ENCODE measurements at regions not wholly inside any gene's neighbourhood (a gene's known extent, or its start where the extent isn't known, plus 50 kb on each side); places are given as distances from the start of the nearest gene placed in this dataset.

DNA sequence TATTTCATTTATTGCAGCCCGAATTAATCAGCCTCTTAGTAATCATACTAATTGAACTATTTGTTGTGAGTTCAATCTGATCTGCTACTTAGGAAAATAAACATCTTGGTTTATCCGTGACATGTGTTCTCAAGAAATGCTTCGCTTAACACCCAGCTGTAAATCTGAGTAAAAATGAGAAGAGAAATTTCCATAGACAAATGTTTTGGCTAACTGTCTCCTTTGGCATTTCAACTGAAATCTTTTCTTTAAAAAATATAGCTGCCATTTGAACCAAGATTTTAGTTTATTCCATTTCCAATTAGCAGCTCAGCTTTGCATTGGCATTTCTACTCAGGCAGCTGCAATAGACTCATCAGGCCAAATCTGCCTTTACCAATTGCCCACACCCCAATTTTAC, 180.5 kb upstream of the PTER start:
- Histone ChIP-seq H4K20me1 (ENCODE audit: control insufficient read depth, insufficient read depth) (no peaks in the 10 kb centered on the region), H3K9ac (ENCODE audit: control insufficient read depth, insufficient read depth, low read length) (no peak overlapping the region), H3K36me3 (ENCODE audit: control insufficient read depth in 2 of 2, insufficient read depth in 2 of 2, low read length in 1 of 2) (no peaks in the 10 kb centered on the region), H3K4me2 (ENCODE audit: control insufficient read depth, insufficient read depth) (no peak overlapping the region), H3K4me1 (ENCODE audit: control insufficient read depth, insufficient read depth, low read length) (no peaks in the 10 kb centered on the region), H2AFZ (ENCODE audit: control insufficient read depth, low read depth, low read length) (no peak overlapping the region), H3K27ac (ENCODE audit: control insufficient read depth, insufficient read depth) (no peak overlapping the region), H3K79me2 (ENCODE audit: control insufficient read depth, insufficient read depth, low read length) (no peaks in the 10 kb centered on the region), H3K9me3 (replicated peaks; ENCODE audit: control insufficient read depth, insufficient read depth, low read length) (no peaks in the 10 kb centered on the region), H3K4me3 (no peak overlapping the region), H3K27me3 (replicated peaks in 1 of 2; ENCODE audit: control insufficient read depth in 2 of 2, insufficient read depth in 2 of 2, low read length in 1 of 2) (no peaks in the 10 kb centered on the region)
- ATAC-seq, result no peak
- no peak for FAIRE-seq
- ChIA-PET SMC1A (ENCODE audit: uncharacterized antibody, unreplicated experiment) (interaction anchor here (1.1 kb wide), 1 partner anchor 9 kb away, joined by 4 read pairs; no protein-coding TSS in a partner anchor), CTCF (no interaction called here), POLR2A (no interaction called here), RAD21 (ENCODE audit: unreplicated experiment) (no interaction called here)
- TF ChIP-seq, protein P1, sequence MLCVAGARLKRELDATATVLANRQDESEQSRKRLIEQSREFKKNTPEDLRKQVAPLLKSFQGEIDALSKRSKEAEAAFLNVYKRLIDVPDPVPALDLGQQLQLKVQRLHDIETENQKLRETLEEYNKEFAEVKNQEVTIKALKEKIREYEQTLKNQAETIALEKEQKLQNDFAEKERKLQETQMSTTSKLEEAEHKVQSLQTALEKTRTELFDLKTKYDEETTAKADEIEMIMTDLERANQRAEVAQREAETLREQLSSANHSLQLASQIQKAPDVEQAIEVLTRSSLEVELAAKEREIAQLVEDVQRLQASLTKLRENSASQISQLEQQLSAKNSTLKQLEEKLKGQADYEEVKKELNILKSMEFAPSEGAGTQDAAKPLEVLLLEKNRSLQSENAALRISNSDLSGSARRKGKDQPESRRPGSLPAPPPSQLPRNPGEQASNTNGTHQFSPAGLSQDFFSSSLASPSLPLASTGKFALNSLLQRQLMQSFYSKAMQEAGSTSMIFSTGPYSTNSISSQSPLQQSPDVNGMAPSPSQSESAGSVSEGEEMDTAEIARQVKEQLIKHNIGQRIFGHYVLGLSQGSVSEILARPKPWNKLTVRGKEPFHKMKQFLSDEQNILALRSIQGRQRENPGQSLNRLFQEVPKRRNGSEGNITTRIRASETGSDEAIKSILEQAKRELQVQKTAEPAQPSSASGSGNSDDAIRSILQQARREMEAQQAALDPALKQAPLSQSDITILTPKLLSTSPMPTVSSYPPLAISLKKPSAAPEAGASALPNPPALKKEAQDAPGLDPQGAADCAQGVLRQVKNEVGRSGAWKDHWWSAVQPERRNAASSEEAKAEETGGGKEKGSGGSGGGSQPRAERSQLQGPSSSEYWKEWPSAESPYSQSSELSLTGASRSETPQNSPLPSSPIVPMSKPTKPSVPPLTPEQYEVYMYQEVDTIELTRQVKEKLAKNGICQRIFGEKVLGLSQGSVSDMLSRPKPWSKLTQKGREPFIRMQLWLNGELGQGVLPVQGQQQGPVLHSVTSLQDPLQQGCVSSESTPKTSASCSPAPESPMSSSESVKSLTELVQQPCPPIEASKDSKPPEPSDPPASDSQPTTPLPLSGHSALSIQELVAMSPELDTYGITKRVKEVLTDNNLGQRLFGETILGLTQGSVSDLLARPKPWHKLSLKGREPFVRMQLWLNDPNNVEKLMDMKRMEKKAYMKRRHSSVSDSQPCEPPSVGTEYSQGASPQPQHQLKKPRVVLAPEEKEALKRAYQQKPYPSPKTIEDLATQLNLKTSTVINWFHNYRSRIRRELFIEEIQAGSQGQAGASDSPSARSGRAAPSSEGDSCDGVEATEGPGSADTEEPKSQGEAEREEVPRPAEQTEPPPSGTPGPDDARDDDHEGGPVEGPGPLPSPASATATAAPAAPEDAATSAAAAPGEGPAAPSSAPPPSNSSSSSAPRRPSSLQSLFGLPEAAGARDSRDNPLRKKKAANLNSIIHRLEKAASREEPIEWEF (IDR thresholded peaks at IDR 0.05; ENCODE audit: insufficient replicate concordance, low read depth, low read length), result no peak
- no peak for TF ChIP-seq CBX5 (IDR thresholded peaks at IDR 0.05; ENCODE audit: low read depth)
- no peak for TF ChIP-seq MTA2 (IDR thresholded peaks at IDR 0.05; ENCODE audit: low read depth)
- no peak for TF ChIP-seq TCF12 (IDR thresholded peaks at IDR 0.05; ENCODE audit: low read depth, low read length)
- no peak for TF ChIP-seq MYC (IDR thresholded peaks at IDR 0.05; ENCODE audit: insufficient read depth, insufficient read length, insufficient replicate concordance, low read length, severe bottlenecking)
- TF ChIP-seq PML (IDR thresholded peaks at IDR 0.05; ENCODE audit: low read length), result no peak
- no peak for TF ChIP-seq KAT2A (conservative IDR thresholded peaks at IDR 0.05; ENCODE audit: control insufficient read depth, low read depth, low read length)
- no peak for TF ChIP-seq POLR2AphosphoS2 (IDR thresholded peaks at IDR 0.05; ENCODE audit: low read depth, low read length)
- no peak for TF ChIP-seq STAT3 (IDR thresholded peaks at IDR 0.05; ENCODE audit: low read depth, low read length)
- no peak for TF ChIP-seq SMAD1 (IDR thresholded peaks at IDR 0.05; ENCODE audit: low read depth, partially characterized antibody)
- TF ChIP-seq CREB1 (IDR thresholded peaks at IDR 0.05; ENCODE audit: low read depth), result no peak
- no peak for TF ChIP-seq FOS (IDR thresholded peaks at IDR 0.05; ENCODE audit: borderline replicate concordance, extremely low read depth, insufficient read length)
- TF ChIP-seq RFX5 (IDR thresholded peaks at IDR 0.05; ENCODE audit: low read depth, low read length), result no peak
- no peak for TF ChIP-seq ASH2L (IDR thresholded peaks at IDR 0.05; ENCODE audit: borderline replicate concordance, low read depth)
- TF ChIP-seq, protein P2, sequence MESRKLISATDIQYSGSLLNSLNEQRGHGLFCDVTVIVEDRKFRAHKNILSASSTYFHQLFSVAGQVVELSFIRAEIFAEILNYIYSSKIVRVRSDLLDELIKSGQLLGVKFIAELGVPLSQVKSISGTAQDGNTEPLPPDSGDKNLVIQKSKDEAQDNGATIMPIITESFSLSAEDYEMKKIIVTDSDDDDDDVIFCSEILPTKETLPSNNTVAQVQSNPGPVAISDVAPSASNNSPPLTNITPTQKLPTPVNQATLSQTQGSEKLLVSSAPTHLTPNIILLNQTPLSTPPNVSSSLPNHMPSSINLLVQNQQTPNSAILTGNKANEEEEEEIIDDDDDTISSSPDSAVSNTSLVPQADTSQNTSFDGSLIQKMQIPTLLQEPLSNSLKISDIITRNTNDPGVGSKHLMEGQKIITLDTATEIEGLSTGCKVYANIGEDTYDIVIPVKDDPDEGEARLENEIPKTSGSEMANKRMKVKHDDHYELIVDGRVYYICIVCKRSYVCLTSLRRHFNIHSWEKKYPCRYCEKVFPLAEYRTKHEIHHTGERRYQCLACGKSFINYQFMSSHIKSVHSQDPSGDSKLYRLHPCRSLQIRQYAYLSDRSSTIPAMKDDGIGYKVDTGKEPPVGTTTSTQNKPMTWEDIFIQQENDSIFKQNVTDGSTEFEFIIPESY (IDR thresholded peaks at IDR 0.05), result no peak
- no peak for TF ChIP-seq SUPT20H (IDR thresholded peaks at IDR 0.05; ENCODE audit: borderline replicate concordance, control insufficient read depth, low read depth, low read length)
- TF ChIP-seq ZBED1 (IDR thresholded peaks at IDR 0.05; ENCODE audit: borderline replicate concordance), result no peak
- no peak for TF ChIP-seq ETV6 (conservative IDR thresholded peaks at IDR 0.05 in 1 of 2, IDR thresholded peaks at IDR 0.05 in 1 of 2; ENCODE audit: borderline replicate concordance in 1 of 2, low read depth in 1 of 2)
- no peak for DNase-seq (ENCODE audit: low read depth, low spot score)
- whole genome bisulfite sequencing (ENCODE audit: insufficient coverage, insufficient replicate concordance, low lambda C conversion rate, missing lambda C conversion rate), result 15% methylated on average over 3 of the region's 3 CpGs
- in situ Hi-C loops (cut with MboI), result no loop called here
- intact Hi-C loops (cut with micrococcal nuclease; ENCODE audit: unreplicated experiment), result no loop called here
- BruUV-seq (replicated peaks), result no TSS peak

All from GM12878 (cell line).